B cell (primary cell): ENCODE measurements at regions not wholly inside any gene's neighbourhood (a gene's known extent, or its start where the extent isn't known, plus 50 kb on each side); places are given as distances from the start of the nearest gene placed in this dataset.

ENCODE experiments used
- CTCF ChIP-seq: fragments of 200-600 bp; IDR thresholded peaks from one replicate; pipeline ENCODE4 v1.8.0; 2022; ENCODE audit warnings: antibody characterized with exemption, mild to moderate bottlenecking
- EZH2 ChIP-seq: IDR thresholded peaks from 2 replicates; pipeline ENCODE4 v1.6.1; 2012; ENCODE audit warnings: borderline replicate concordance, low read depth, mild to moderate bottlenecking, moderate library complexity, low read length; ENCODE audit not compliant: insufficient read depth, poor library complexity, severe bottlenecking

GRCh38 chr5:135220394-135221186, 178.4 kb downstream of the MACROH2A1 start:
- no peak for TF ChIP-seq CTCF
- TF ChIP-seq EZH2, result no peak
